IMR-90 (cell line): ENCODE measurements at regions not wholly inside any gene's neighbourhood (a gene's known extent, or its start where the extent isn't known, plus 50 kb on each side); places are given as distances from the start of the nearest gene placed in this dataset.

Experiments
- ATAC-seq: fragments of 200-7000 bp; cut with Tn5 transposase; 2 replicates; pipeline ENCODE4 v1.9.1; 2020; ENCODE audit warnings: low read depth, mild to moderate bottlenecking, moderate library complexity
- BruUV-seq: library from RNA; stranded (reverse); fragments of 400-500 nt; replicated peaks from 2 replicates; lab custom pipeline; 2021; lab: Mats Ljungman, UMichigan
- CTCF ChIA-PET: fragments of 300-600 bp; formaldehyde crosslinking; extraction: SDS; loops from one replicate; lab custom pipeline; 2021; ENCODE audit warnings: antibody characterized with exemption; lab: Yijun Ruan, JAX
- POLR2A ChIA-PET: fragments of 300-600 bp; sonication (Branson Sonifier 250); formaldehyde crosslinking; loops from one replicate; lab custom pipeline; 2022; ENCODE audit warnings: antibody characterized with exemption; ENCODE audit not compliant: unreplicated experiment; lab: Charles Lee
- DNase-seq: peaks from one replicate; pipeline ENCODE4 v3.0.0; 2013
- H2AFZ ChIP-seq: replicated peaks from 2 replicates; pipeline ENCODE3; 2013; ENCODE audit warnings: low read length, mild to moderate bottlenecking; ENCODE audit not compliant: poor library complexity
- H2AK5ac ChIP-seq: 2 replicates; pipeline ENCODE4 v1.6.1; 2013; ENCODE audit warnings: low read depth, low read length, inconsistent platforms
- H2AK9ac ChIP-seq: replicated peaks from 2 replicates; pipeline ENCODE3; 2013; ENCODE audit warnings: mild to moderate bottlenecking, low read depth, low read length, moderate library complexity; ENCODE audit not compliant: poor library complexity
- H2BK120ac ChIP-seq: 2 replicates; pipeline ENCODE4 v1.6.1; 2013; ENCODE audit warnings: low read depth, low read length, inconsistent platforms
- H2BK15ac ChIP-seq: 3 replicates; pipeline ENCODE4 v1.6.1; 2013; ENCODE audit warnings: low read depth, low read length, inconsistent platforms
- H2BK20ac ChIP-seq: 2 replicates; pipeline ENCODE4 v1.6.1; 2013; ENCODE audit warnings: low read depth, mild to moderate bottlenecking, inconsistent platforms, low read length, moderate library complexity
- H2BK5ac ChIP-seq: 2 replicates; pipeline ENCODE4 v1.6.1; 2013; ENCODE audit warnings: mild to moderate bottlenecking, low read depth, low read length, inconsistent platforms; ENCODE audit not compliant: poor library complexity, severe bottlenecking
- H3K14ac ChIP-seq: replicated peaks from 2 replicates; pipeline ENCODE4 v1.6.1; 2013; ENCODE audit warnings: low read depth, low read length, inconsistent platforms
- H3K18ac ChIP-seq: 2 replicates; pipeline ENCODE4 v1.6.1; 2013; ENCODE audit warnings: low read depth, low read length, control low read depth
- H3K23ac ChIP-seq: 2 replicates; pipeline ENCODE4 v1.6.1; 2013; ENCODE audit warnings: low read depth, low read length, inconsistent platforms
- H3K27ac ChIP-seq: 2 replicates; pipeline ENCODE4 v1.5.1; 2013; ENCODE audit warnings: mild to moderate bottlenecking, control low read depth, low read length; ENCODE audit not compliant: insufficient read depth
- H3K27me3 ChIP-seq: 2 replicates; pipeline ENCODE4 v1.6.1; 2013; ENCODE audit warnings: low read length; ENCODE audit not compliant: control insufficient read depth, insufficient read depth
- H3K36me3 ChIP-seq: 2 replicates; pipeline ENCODE4 v1.6.1; 2013; ENCODE audit warnings: low read length, mixed read lengths; ENCODE audit not compliant: control insufficient read depth, insufficient read depth
- H3K4ac ChIP-seq: 2 replicates; pipeline ENCODE4 v1.6.1; 2013; ENCODE audit warnings: low read depth, low read length, inconsistent platforms
- H3K4me1 ChIP-seq: 2 replicates; pipeline ENCODE4 v1.6.1; 2013; ENCODE audit warnings: low read length, mixed read lengths; ENCODE audit not compliant: control insufficient read depth, insufficient read depth
- H3K4me2 ChIP-seq: 2 replicates; pipeline ENCODE4 v1.6.1; 2013; ENCODE audit warnings: low read depth, mild to moderate bottlenecking, control low read depth, low read length, moderate library complexity
- H3K4me3 ChIP-seq: 2 replicates; pipeline ENCODE4 v1.5.1; 2013; ENCODE audit warnings: low read depth, mild to moderate bottlenecking, control low read depth, low read length, moderate library complexity; ENCODE audit not compliant: insufficient read depth
- H3K56ac ChIP-seq: 2 replicates; pipeline ENCODE4 v1.6.1; 2013; ENCODE audit warnings: low read length, inconsistent platforms; ENCODE audit not compliant: insufficient read depth; ENCODE audit errors: extremely low read depth
- H3K79me1 ChIP-seq, 2 experiments: 2 replicates each; pipeline ENCODE4 v1.6.1; 2013; ENCODE audit warnings: low read length in 2 of 2, inconsistent platforms in 1 of 2, low read depth in 1 of 2
- H3K9ac ChIP-seq: 2 replicates; pipeline ENCODE4 v1.6.1; 2013; ENCODE audit warnings: low read depth, low read length, control low read depth
- H3K9me1 ChIP-seq: 2 replicates; pipeline ENCODE4 v1.6.1; 2013; ENCODE audit warnings: low read length, inconsistent platforms; ENCODE audit not compliant: insufficient read depth
- H3K9me3 ChIP-seq: 2 replicates; pipeline ENCODE4 v1.6.1; 2013; ENCODE audit warnings: low read length; ENCODE audit not compliant: control insufficient read depth, insufficient read depth
- H4K20me1 ChIP-seq: 2 replicates; pipeline ENCODE4 v1.6.1; 2013; ENCODE audit warnings: low read length, inconsistent platforms; ENCODE audit not compliant: insufficient read depth
- H4K5ac ChIP-seq: 2 replicates; pipeline ENCODE4 v1.6.1; 2013; ENCODE audit warnings: mild to moderate bottlenecking, low read depth, low read length, control low read depth
- H4K8ac ChIP-seq, 2 experiments: 2 replicates each; pipeline ENCODE4 v1.6.1; 2013; ENCODE audit warnings: low read depth in 2 of 2, low read length in 2 of 2, control low read depth in 1 of 2, inconsistent platforms in 1 of 2
- H4K91ac ChIP-seq: 2 replicates; pipeline ENCODE4 v1.6.1; 2013; ENCODE audit warnings: low read depth, low read length, inconsistent platforms; ENCODE audit not compliant: insufficient read depth
- BHLHE40 ChIP-seq: fragments of 150-350 bp; IDR thresholded peaks from 2 replicates; pipeline ENCODE4 v1.6.1; 2016; ENCODE audit warnings: mild to moderate bottlenecking, low read depth, low read length
- CEBPB ChIP-seq: IDR thresholded peaks from 2 replicates; pipeline ENCODE4 v1.6.1; 2012; ENCODE audit warnings: low read depth, low read length, improper control_type of control experiment
- CHD1 ChIP-seq: IDR thresholded peaks from 2 replicates; pipeline ENCODE4 v1.6.1; 2012; ENCODE audit warnings: low read depth, low read length, improper control_type of control experiment
- FOS ChIP-seq: fragments of 150-350 bp; IDR thresholded peaks from 2 replicates; pipeline ENCODE4 v1.6.1; 2016; ENCODE audit warnings: low read depth, low read length
- MAFK ChIP-seq: IDR thresholded peaks from 2 replicates; pipeline ENCODE4 v1.6.1; 2012; ENCODE audit warnings: low read depth, low read length, improper control_type of control experiment
- MAZ ChIP-seq: IDR thresholded peaks from 2 replicates; pipeline ENCODE4 v1.6.1; 2012; ENCODE audit warnings: low read depth, mild to moderate bottlenecking, low read length, improper control_type of control experiment, moderate library complexity, borderline replicate concordance
- MXI1 ChIP-seq: IDR thresholded peaks from 2 replicates; pipeline ENCODE4 v1.6.1; 2012; ENCODE audit warnings: low read depth, mild to moderate bottlenecking, low read length, moderate library complexity, borderline replicate concordance
- NFE2L2 ChIP-seq: fragments of 150-350 bp; IDR thresholded peaks from 2 replicates; pipeline ENCODE4 v1.6.1; 2016; ENCODE audit warnings: low read depth, mild to moderate bottlenecking, low read length
- POLR2A ChIP-seq: IDR thresholded peaks from 2 replicates; pipeline ENCODE4 v1.6.1; 2012; ENCODE audit warnings: mild to moderate bottlenecking, low read depth, low read length
- RAD21 ChIP-seq: IDR thresholded peaks from 2 replicates; pipeline ENCODE4 v1.6.1; 2012; ENCODE audit warnings: low read length, improper control_type of control experiment
- RCOR1 ChIP-seq: IDR thresholded peaks from 2 replicates; pipeline ENCODE4 v1.6.1; 2012; ENCODE audit warnings: mild to moderate bottlenecking, low read length, improper control_type of control experiment; ENCODE audit not compliant: insufficient replicate concordance
- RFX5 ChIP-seq: IDR thresholded peaks from 2 replicates; pipeline ENCODE4 v1.8.0; 2012; ENCODE audit warnings: low read depth, mild to moderate bottlenecking, low read length, moderate library complexity
- SMC3 ChIP-seq: fragments of 150-350 bp; IDR thresholded peaks from 2 replicates; pipeline ENCODE4 v1.6.1; 2016; ENCODE audit warnings: low read depth, mild to moderate bottlenecking, antibody characterized with exemption, low read length, moderate library complexity
- dilution Hi-C: fragments of 300-500 bp; cut with HindIII; formaldehyde crosslinking; loops from one replicate; pipeline ENCODE4 v1.14.3; 2018; ENCODE audit warnings: low sequenced_read_pairs; ENCODE audit not compliant: unreplicated experiment
- in situ Hi-C: fragments of 300-500 bp; cut with MboI; formaldehyde crosslinking; loops from 3 replicates; pipeline ENCODE4 v1.14.3; 2019; ENCODE audit warnings: low sequenced_read_pairs, inconsistent platforms, mixed read lengths
- intact Hi-C: fragments of 100-400 bp; cut with micrococcal nuclease; formaldehyde crosslinking; loops from 2 replicates; pipeline ENCODE4 v1.10.0; 2022
- TF ChIP-seq, protein P1 (sequence below): conservative IDR thresholded peaks from 2 replicates; pipeline ENCODE4 v1.5.1; 2012; ENCODE audit warnings: mild to moderate bottlenecking, low read depth, low read length, improper control_type of control experiment
- TF ChIP-seq, protein P2 (sequence below): fragments of 150-350 bp; IDR thresholded peaks from 2 replicates; pipeline ENCODE4 v1.6.1; 2016; ENCODE audit warnings: low read depth, mild to moderate bottlenecking, low read length, moderate library complexity, borderline replicate concordance
- TF ChIP-seq, protein P3 (sequence below): fragments of 150-350 bp; IDR thresholded peaks from 2 replicates; pipeline ENCODE4 v1.6.1; 2017; ENCODE audit warnings: mild to moderate bottlenecking, antibody characterized with exemption, low read length, low read depth

DNA sequence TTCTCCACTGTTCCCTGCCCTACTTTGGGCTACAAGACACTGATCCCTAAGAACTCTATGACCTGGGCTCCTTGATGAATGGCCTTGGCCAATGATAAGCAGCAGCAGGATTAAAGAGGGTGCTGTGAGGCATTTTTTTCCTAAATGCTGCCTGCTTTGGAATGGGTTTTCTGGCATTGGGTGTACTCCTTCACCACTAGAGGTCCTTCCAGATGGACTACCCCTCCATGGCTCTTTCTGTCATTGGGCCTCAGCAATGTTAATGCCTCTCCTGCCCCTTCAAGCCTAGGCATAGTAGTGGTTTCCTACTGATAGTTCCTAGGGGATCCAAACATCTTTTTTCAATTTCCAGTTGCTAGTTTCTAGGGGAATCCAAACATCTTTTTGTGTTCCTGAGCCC, 319.3 kb upstream of the RPS23 start:
- no peak overlapping the region for H2BK15ac ChIP-seq
- no peak for TF ChIP-seq RCOR1
- no peak for TF ChIP-seq NFE2L2
- TF ChIP-seq, protein P1, sequence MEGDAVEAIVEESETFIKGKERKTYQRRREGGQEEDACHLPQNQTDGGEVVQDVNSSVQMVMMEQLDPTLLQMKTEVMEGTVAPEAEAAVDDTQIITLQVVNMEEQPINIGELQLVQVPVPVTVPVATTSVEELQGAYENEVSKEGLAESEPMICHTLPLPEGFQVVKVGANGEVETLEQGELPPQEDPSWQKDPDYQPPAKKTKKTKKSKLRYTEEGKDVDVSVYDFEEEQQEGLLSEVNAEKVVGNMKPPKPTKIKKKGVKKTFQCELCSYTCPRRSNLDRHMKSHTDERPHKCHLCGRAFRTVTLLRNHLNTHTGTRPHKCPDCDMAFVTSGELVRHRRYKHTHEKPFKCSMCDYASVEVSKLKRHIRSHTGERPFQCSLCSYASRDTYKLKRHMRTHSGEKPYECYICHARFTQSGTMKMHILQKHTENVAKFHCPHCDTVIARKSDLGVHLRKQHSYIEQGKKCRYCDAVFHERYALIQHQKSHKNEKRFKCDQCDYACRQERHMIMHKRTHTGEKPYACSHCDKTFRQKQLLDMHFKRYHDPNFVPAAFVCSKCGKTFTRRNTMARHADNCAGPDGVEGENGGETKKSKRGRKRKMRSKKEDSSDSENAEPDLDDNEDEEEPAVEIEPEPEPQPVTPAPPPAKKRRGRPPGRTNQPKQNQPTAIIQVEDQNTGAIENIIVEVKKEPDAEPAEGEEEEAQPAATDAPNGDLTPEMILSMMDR = no peak
- no peak for TF ChIP-seq CHD1
- TF ChIP-seq, protein P2, sequence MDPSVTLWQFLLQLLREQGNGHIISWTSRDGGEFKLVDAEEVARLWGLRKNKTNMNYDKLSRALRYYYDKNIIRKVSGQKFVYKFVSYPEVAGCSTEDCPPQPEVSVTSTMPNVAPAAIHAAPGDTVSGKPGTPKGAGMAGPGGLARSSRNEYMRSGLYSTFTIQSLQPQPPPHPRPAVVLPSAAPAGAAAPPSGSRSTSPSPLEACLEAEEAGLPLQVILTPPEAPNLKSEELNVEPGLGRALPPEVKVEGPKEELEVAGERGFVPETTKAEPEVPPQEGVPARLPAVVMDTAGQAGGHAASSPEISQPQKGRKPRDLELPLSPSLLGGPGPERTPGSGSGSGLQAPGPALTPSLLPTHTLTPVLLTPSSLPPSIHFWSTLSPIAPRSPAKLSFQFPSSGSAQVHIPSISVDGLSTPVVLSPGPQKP = no peak
- TF ChIP-seq MAZ = no peak
- no peak for TF ChIP-seq SMC3
- no peak for TF ChIP-seq FOS
- TF ChIP-seq RFX5 = no peak
- no peak for TF ChIP-seq POLR2A
- no peak for TF ChIP-seq MXI1
- TF ChIP-seq CEBPB = no peak
- TF ChIP-seq BHLHE40 = no peak
- TF ChIP-seq MAFK = no peak
- TF ChIP-seq RAD21 = no peak
- TF ChIP-seq, protein P3, sequence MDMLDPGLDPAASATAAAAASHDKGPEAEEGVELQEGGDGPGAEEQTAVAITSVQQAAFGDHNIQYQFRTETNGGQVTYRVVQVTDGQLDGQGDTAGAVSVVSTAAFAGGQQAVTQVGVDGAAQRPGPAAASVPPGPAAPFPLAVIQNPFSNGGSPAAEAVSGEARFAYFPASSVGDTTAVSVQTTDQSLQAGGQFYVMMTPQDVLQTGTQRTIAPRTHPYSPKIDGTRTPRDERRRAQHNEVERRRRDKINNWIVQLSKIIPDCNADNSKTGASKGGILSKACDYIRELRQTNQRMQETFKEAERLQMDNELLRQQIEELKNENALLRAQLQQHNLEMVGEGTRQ = no peak
- BruUV-seq = no TSS peak
- intact Hi-C loops (no loop called here), in situ Hi-C loops (no loop called here), dilution Hi-C loops (no loop called here)
- H2AK9ac ChIP-seq = no peak overlapping the region
- no peak overlapping the region for H3K27ac ChIP-seq
- H3K27me3 ChIP-seq = peaks cover 3% of the 10 kb centered on the region
- H2BK20ac ChIP-seq = no peak overlapping the region
- H4K20me1 ChIP-seq = no peaks in the 10 kb centered on the region
- no peaks in the 10 kb centered on the region for H3K79me1 ChIP-seq
- H3K9me1 ChIP-seq = no peaks in the 10 kb centered on the region
- H2AFZ ChIP-seq = no peak overlapping the region
- no peak overlapping the region for H2BK5ac ChIP-seq
- H3K56ac ChIP-seq = no peak overlapping the region
- ATAC-seq (no peak), DNase-seq (no peak)
- CTCF ChIA-PET = no interaction called here
- H3K4me1 ChIP-seq = no peaks in the 10 kb centered on the region
- H4K91ac ChIP-seq = no peak overlapping the region
- no peak overlapping the region for H3K14ac ChIP-seq
- no peak overlapping the region for H3K9ac ChIP-seq
- H3K4me2 ChIP-seq = no peak overlapping the region
- H4K8ac ChIP-seq = no peak overlapping the region
- no peak overlapping the region for H3K18ac ChIP-seq
- POLR2A ChIA-PET = no interaction called here
- H3K4ac ChIP-seq = no peak overlapping the region
- no peak overlapping the region for H2BK120ac ChIP-seq
- no peak overlapping the region for H3K23ac ChIP-seq
- no peaks in the 10 kb centered on the region for H3K9me3 ChIP-seq
- H4K5ac ChIP-seq = no peak overlapping the region
- H3K36me3 ChIP-seq = no peaks in the 10 kb centered on the region
- H3K4me3 ChIP-seq = no peak overlapping the region
- no peak overlapping the region for H2AK5ac ChIP-seq
